ENCODE measurements at regions not wholly inside any gene's neighbourhood (a gene's known extent, or its start where the extent isn't known, plus 50 kb on each side); places are given as distances from the start of the nearest gene placed in this dataset.

DNA sequence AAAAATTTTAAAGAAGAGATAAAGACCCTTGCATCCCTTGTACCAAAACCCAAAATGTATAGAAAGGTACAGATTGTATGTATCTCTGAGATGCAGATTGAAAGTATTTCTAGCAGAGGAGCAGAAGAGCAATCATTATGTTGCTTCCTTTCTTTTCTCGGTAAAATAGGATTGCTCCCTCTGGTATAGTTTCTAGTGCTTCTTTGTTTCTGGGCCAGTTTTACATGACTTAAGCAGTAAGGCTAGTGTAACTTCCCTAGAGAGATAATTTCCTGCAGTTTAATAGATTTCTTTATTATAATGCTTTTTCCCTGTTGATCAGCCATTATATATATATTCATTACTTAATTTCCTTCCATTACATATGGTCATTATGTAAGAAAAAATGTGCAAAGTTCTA lies 496.2 kb upstream of the RGS18 start:
- Histone ChIP-seq H3K27ac (ENCODE audit: low read depth, low read length) (no peak overlapping the region), H3K36me3 (ENCODE audit: insufficient read depth, low read length) (no peaks in the 10 kb centered on the region), H3K9me3 (ENCODE audit: insufficient read depth, low read depth, low read length) (no peaks in the 10 kb centered on the region), H3K4me3 (ENCODE audit: low read length) (no peak overlapping the region), H3K4me1 (ENCODE audit: insufficient read depth, low read length) (0 out of 2 replicates have a peak, but pooled peaks cover 6% of the 10 kb centered on the region), H3K27me3 (ENCODE audit: insufficient read depth, low read length) (no peaks in the 10 kb centered on the region), H3K9ac (ENCODE audit: low read depth, low read length) (no peak overlapping the region)
- 93% methylated on average over 1 of the region's 1 CpG for WGBS

DNA sequence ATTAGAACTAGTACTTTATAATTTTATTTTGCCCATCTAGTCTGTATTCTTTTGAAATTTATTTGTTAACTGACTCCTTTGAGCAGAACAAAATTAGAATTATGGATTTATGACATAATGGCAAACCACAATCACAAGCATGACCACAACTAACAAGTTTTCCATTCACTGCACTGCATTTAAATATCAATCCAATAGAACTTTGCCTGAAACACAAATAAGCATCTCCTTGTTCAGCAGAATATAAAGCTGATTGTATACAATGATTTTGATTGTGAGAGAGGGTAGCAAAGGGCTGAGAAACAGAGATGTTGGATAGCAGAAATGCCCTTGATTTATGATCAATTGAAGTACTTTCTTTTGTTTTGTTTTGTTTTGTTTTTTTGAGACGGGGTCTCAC lies 495.5 kb upstream of the RGS18 start:
- Histone ChIP-seq H3K27me3 (ENCODE audit: insufficient read depth, low read length) (no peaks in the 10 kb centered on the region), H3K4me3 (ENCODE audit: low read length) (no peak overlapping the region), H3K27ac (ENCODE audit: low read depth, low read length) (no peak overlapping the region), H3K9ac (ENCODE audit: low read depth, low read length) (no peak overlapping the region), H3K9me3 (ENCODE audit: insufficient read depth, low read depth, low read length) (no peaks in the 10 kb centered on the region), H3K4me1 (ENCODE audit: insufficient read depth, low read length) (0 out of 2 replicates have a peak, but pooled peaks cover 6% of the 10 kb centered on the region), H3K36me3 (ENCODE audit: insufficient read depth, low read length) (no peaks in the 10 kb centered on the region)
- WGBS = 96% methylated on average over 1 of the region's 1 CpG

DNA sequence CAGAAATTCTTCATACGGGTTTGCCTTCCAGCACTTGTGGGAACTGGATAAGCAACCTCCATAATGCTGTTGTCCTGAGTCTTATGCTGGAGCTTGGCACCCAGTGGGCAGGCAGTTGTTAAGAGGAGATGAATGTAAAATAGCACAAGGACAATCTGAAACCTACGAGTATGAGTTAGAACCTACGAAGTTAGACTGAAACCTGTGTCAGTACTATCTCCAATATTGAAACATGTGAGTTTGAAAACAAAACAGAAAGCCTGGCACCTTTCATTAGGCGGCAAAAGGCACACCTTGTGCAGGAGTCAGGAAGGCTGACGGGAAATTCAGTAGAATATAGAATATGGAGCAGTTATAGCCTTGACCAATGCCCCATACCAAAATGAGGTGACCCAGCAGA lies 489.7 kb upstream of the RGS18 start:
- Histone ChIP-seq H3K27ac (ENCODE audit: low read depth, low read length) (no peak overlapping the region), H3K9ac (ENCODE audit: low read depth, low read length) (no peak overlapping the region), H3K27me3 (ENCODE audit: insufficient read depth, low read length) (no peaks in the 10 kb centered on the region), H3K4me3 (ENCODE audit: low read length) (no peak overlapping the region), H3K9me3 (ENCODE audit: insufficient read depth, low read depth, low read length) (no peaks in the 10 kb centered on the region), H3K4me1 (ENCODE audit: insufficient read depth, low read length) (no peaks in the 10 kb centered on the region), H3K36me3 (ENCODE audit: insufficient read depth, low read length) (no peaks in the 10 kb centered on the region)
- 96% methylated on average over 5 of the region's 5 CpGs for WGBS

DNA sequence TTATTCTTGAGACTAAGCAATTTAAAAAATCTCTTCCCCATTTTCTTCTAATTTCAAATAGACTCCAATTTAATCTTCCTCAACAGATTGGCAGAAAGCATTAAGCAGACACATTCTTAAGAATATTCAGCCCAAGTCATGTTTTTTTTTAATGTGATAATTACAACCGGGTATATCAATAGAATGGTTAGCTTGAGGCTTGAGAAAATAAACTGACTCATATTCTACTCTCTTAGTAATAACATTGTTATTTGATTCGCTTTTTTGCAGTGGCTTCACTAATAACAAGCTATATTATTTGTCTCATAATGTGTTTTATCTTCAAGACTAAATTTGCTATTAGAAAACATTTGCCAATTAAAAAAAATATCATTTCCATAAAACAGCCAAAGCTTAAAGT lies 488.6 kb upstream of the RGS18 start:
- no peak overlapping the region for H3K9ac ChIP-seq (ENCODE audit: low read depth, low read length)
- 0 out of 2 replicates have a peak, but pooled peaks cover 4% of the 10 kb centered on the region for H3K4me1 ChIP-seq (ENCODE audit: insufficient read depth, low read length)
- H3K4me3 ChIP-seq (ENCODE audit: low read length) = no peak overlapping the region
- whole genome bisulfite sequencing = no CpG with 5 or more reads among the region's 2 CpGs
- no peaks in the 10 kb centered on the region for H3K36me3 ChIP-seq (ENCODE audit: insufficient read depth, low read length)
- H3K27ac ChIP-seq (ENCODE audit: low read depth, low read length) = no peak overlapping the region
- H3K27me3 ChIP-seq (ENCODE audit: insufficient read depth, low read length) = no peaks in the 10 kb centered on the region
- H3K9me3 ChIP-seq (ENCODE audit: insufficient read depth, low read depth, low read length) = no peaks in the 10 kb centered on the region

DNA sequence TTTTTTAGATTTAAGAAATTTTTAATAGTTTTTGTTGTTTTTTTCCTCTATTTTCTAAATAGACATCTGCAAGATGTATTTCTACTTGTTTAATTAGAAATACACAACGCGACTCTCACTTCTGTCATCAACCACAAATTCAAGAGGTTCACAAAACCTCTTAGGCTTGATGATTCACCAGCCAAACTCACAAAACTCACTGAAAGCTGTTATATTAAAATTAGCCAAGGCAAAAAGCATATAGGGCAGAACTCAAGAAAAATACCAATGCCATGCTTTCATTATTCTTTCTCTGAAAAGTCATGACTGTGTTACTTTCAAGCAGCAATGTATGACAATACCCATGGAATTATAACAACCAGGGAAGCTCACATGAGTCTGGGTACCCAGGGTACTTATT lies 487.0 kb upstream of the RGS18 start:
- 97% methylated on average over 2 of the region's 2 CpGs for WGBS

DNA sequence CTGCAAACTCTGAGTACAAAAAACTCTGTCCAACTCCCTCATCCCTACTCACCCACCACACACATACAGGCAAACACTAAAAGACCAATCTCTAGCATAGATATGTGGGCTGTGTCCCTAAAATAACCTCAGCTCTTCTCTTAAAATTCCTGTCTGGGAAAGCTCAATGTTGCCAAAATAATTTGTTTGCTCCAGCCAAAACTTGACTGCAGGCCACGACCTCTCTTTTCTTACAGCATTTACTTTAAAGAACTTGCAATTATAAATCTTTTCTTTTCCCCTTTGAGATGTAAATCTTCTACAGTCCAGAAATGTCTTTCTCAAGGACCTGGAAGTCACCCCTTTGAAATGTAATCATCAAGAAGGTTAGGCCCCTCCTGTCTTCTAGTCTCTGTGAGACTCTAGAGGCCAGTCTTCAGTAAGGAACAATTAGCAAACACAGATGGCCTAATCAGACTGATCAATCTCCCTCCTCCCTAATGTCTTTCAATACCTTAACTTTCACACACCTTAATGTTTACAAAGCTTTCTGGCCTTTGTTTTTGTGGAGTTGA lies 483.6 kb upstream of the RGS18 start:
- Histone ChIP-seq H3K9me3 (ENCODE audit: insufficient read depth, low read depth, low read length) (no peaks in the 10 kb centered on the region), H3K27me3 (ENCODE audit: insufficient read depth, low read length) (no peaks in the 10 kb centered on the region; the same call in 1 of the 2 replicates), H3K27ac (ENCODE audit: low read depth, low read length) (no peak overlapping the region), H3K36me3 (ENCODE audit: insufficient read depth, low read length) (no peaks in the 10 kb centered on the region), H3K4me1 (ENCODE audit: insufficient read depth, low read length) (0 out of 2 replicates have a peak, but pooled peaks cover 7% of the 10 kb centered on the region), H3K4me3 (ENCODE audit: low read length) (no peak overlapping the region), H3K9ac (ENCODE audit: low read depth, low read length) (no peak overlapping the region)
- WGBS = 19% methylated on average over 1 of the region's 1 CpG

More for the DNA sequence above, 487.0 kb upstream of the RGS18 start:
- no peaks in the 10 kb centered on the region; the same call in 1 of the 2 replicates for H3K27me3 ChIP-seq (ENCODE audit: insufficient read depth, low read length)
- no peaks in the 10 kb centered on the region for H3K36me3 ChIP-seq (ENCODE audit: insufficient read depth, low read length)
- H3K4me1 ChIP-seq (ENCODE audit: insufficient read depth, low read length) = 0 out of 2 replicates have a peak, but pooled peaks cover 7% of the 10 kb centered on the region
- no peak overlapping the region for H3K4me3 ChIP-seq (ENCODE audit: low read length)
- H3K27ac ChIP-seq (ENCODE audit: low read depth, low read length) = no peak overlapping the region
- H3K9me3 ChIP-seq (ENCODE audit: insufficient read depth, low read depth, low read length) = no peaks in the 10 kb centered on the region
- H3K9ac ChIP-seq (ENCODE audit: low read depth, low read length) = no peak overlapping the region

DNA sequence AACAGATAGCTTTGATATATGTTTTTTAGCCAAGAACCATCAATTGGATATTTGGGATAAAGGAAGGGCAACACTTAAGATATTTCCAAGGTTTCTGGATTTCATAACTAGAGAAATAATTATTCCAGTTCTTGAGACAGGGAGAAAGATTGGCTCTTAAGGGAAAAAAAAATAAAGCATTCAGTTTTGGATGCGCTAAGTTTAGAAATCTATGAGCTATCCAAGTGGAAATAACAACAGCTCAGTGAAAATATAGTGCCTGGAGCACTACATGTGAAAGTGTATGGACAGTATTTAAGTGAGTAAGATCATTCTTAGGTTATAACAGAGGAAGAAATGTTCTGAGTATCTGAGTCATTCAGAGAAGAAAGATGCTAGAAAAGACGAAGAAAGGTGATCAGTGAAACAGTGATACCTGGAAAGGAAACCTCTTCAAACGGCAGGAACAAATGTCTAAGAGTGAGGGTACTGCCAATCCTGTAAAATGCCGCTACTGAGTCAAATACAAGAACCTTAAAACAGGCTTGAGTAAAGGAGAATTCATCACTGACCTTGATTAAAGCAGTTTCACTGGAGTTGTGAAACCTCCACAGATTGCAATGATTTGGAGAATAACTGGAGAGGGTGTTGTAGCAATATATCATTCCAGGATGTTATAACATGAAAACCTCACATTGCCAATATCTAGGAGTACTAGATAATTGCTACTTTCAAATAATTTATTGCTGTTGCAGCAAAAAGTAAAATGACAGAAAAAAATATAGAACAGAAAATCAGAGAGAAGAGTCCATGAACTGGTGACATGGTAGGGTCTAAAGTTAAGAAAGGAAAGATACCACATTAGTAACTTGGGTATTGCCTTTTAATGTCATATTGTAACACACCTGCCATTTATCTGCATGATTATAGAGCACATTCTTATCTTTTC lies 482.1 kb upstream of the RGS18 start:
- no peaks in the 10 kb centered on the region; the same call in 1 of the 2 replicates for H3K27me3 ChIP-seq (ENCODE audit: insufficient read depth, low read length)
- no peak overlapping the region for H3K4me3 ChIP-seq (ENCODE audit: low read length)
- H3K36me3 ChIP-seq (ENCODE audit: insufficient read depth, low read length) = no peaks in the 10 kb centered on the region
- no peak overlapping the region for H3K9ac ChIP-seq (ENCODE audit: low read depth, low read length)
- no peaks in the 10 kb centered on the region for H3K9me3 ChIP-seq (ENCODE audit: insufficient read depth, low read depth, low read length)
- 93% methylated on average over 4 of the region's 4 CpGs for WGBS
- no peak overlapping the region for H3K27ac ChIP-seq (ENCODE audit: low read depth, low read length)
- peaks cover 7% of the 10 kb centered on the region; the same call in 1 of the 2 replicates for H3K4me1 ChIP-seq (ENCODE audit: insufficient read depth, low read length)

DNA sequence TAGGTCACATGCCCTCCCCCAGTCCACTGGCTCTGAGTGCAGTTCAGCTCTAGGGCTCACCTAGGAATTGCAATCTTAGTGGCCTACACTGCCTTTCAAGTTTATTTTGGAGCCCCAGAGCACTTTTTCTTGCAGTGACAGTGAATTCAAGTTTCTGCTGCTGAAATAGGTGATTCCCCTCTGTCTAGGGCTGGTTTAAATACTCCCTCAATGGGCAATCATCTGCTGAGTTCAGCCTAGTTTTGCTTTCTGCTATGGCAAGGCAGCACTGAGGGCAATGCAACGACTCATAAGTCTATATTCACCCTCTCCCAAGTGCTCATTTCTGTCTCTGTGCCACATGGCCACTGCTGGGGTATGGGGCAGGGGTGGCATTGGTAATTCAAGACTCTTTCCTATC lies 472.6 kb upstream of the RGS18 start:
- WGBS = 92% methylated on average over 1 of the region's 1 CpG

DNA sequence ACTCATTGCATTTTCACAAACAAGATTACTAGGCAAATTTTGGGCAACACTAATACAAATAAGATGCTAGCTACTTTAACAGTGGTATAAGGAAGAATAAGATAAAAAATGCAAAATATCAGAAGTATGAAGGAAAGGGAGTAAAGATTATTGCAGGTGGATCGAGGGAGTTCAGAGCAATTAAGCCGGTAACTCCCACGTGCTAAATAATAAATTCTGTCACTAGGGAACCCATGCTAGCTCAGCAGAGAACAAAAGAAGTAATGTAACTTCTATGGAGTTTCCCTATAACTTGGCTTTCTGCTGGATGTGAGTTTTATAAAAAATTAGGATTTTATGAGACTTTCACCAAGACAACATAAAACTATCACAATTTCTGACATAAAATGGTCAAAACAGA lies 470.5 kb upstream of the RGS18 start:
- Histone ChIP-seq H3K9me3 (ENCODE audit: insufficient read depth, low read depth, low read length) (no peaks in the 10 kb centered on the region), H3K4me3 (ENCODE audit: low read length) (no peak overlapping the region), H3K27me3 (ENCODE audit: insufficient read depth, low read length) (no peaks in the 10 kb centered on the region), H3K4me1 (ENCODE audit: insufficient read depth, low read length) (no peaks in the 10 kb centered on the region), H3K9ac (ENCODE audit: low read depth, low read length) (no peak overlapping the region), H3K27ac (ENCODE audit: low read depth, low read length) (no peak overlapping the region), H3K36me3 (ENCODE audit: insufficient read depth, low read length) (no peaks in the 10 kb centered on the region)
- 64% methylated on average over 3 of the region's 3 CpGs for WGBS

More for the DNA sequence above, 472.6 kb upstream of the RGS18 start:
- Histone ChIP-seq H3K4me3 (ENCODE audit: low read length) (no peak overlapping the region), H3K9ac (ENCODE audit: low read depth, low read length) (no peak overlapping the region), H3K9me3 (ENCODE audit: insufficient read depth, low read depth, low read length) (no peaks in the 10 kb centered on the region), H3K4me1 (ENCODE audit: insufficient read depth, low read length) (no peaks in the 10 kb centered on the region), H3K27ac (ENCODE audit: low read depth, low read length) (no peak overlapping the region), H3K27me3 (ENCODE audit: insufficient read depth, low read length) (no peaks in the 10 kb centered on the region), H3K36me3 (ENCODE audit: insufficient read depth, low read length) (no peaks in the 10 kb centered on the region)

DNA sequence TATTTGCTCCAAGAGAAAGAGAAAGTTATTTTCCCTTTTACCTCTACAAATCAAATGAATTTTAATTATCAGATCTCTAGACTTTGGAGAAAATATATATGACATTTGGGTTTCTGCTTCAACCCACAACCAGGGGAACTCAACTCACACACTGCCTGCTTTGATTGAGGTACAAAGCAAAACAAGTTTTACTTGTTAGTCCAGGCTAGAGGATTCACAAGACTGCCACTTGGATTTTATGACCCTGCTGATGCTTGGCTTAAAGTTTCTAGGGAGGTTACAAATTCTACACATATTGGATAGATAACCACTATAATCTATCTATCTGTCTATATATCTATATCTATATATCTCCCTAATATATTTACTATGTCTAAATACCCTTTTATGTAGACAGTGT lies 467.3 kb upstream of the RGS18 start:
- Histone ChIP-seq H3K4me3 (ENCODE audit: low read length) (no peak overlapping the region), H3K27me3 (ENCODE audit: insufficient read depth, low read length) (no peaks in the 10 kb centered on the region), H3K9ac (ENCODE audit: low read depth, low read length) (no peak overlapping the region), H3K9me3 (ENCODE audit: insufficient read depth, low read depth, low read length) (peaks cover 12% of the 10 kb centered on the region; the same call in 1 of the 2 replicates), H3K27ac (ENCODE audit: low read depth, low read length) (no peak overlapping the region), H3K4me1 (ENCODE audit: insufficient read depth, low read length) (no peaks in the 10 kb centered on the region), H3K36me3 (ENCODE audit: insufficient read depth, low read length) (no peaks in the 10 kb centered on the region)

DNA sequence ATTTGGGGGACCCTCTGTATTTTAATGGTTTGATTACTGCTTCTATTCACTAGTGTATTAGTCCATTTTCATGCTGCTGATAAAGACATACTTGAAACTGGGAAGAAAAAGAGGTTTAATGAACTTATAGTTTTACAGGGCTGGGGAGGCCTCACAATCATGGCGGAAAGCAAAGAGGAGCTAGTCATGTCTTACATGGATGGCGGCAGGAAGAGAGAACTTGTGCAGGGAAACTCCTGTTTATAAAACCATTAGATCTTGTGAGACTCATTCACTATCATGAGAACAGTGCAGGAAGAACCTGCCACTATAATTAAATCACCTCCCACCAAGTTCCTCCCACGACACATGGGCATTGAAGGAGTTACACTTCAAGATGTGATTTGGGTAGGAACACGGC lies 464.5 kb upstream of the RGS18 start:
- WGBS = 95% methylated on average over 4 of the region's 4 CpGs
- Histone ChIP-seq H3K36me3 (ENCODE audit: insufficient read depth, low read length) (no peaks in the 10 kb centered on the region), H3K27me3 (ENCODE audit: insufficient read depth, low read length) (no peaks in the 10 kb centered on the region), H3K27ac (ENCODE audit: low read depth, low read length) (no peak overlapping the region), H3K9ac (ENCODE audit: low read depth, low read length) (no peak overlapping the region), H3K9me3 (ENCODE audit: insufficient read depth, low read depth, low read length) (peaks cover 12% of the 10 kb centered on the region; the same call in 1 of the 2 replicates), H3K4me3 (ENCODE audit: low read length) (no peak overlapping the region), H3K4me1 (ENCODE audit: insufficient read depth, low read length) (no peaks in the 10 kb centered on the region)

Measured in HUES64 (cell line).